HepG2 (cell line): ENCODE measurements at regions not wholly inside any gene's neighbourhood (a gene's known extent, or its start where the extent isn't known, plus 50 kb on each side); places are given as distances from the start of the nearest gene placed in this dataset.
A peak's percentile ranks its signal among the peaks of the same experiment; 100 is the strongest.

Source experiments
- CREM ChIP-seq, 2 experiments: sonication (generic) in 1 of 2; formaldehyde crosslinking in 1 of 2; IDR thresholded peaks; 2 replicates each; pipeline versions ENCODE4 v1.4.0 to v1.6.1; 2016 to 2020; ENCODE audit warnings: antibody characterized with exemption in 1 of 2, mild to moderate bottlenecking in 1 of 2, missing genetic modification reagents in 1 of 2
- DPF2 ChIP-seq: sonication (generic); formaldehyde crosslinking; IDR thresholded peaks from 2 replicates; pipeline ENCODE4 v1.4.0; 2020; ENCODE audit warnings: mild to moderate bottlenecking, low read depth, missing genetic modification reagents, borderline replicate concordance
- ELF3 ChIP-seq: IDR thresholded peaks from 2 replicates; pipeline ENCODE4 v1.6.1; 2016; ENCODE audit warnings: missing genetic modification reagents, missing compliant biosample characterization
- HOXA5 ChIP-seq: sonication (generic); formaldehyde crosslinking; IDR thresholded peaks from 2 replicates; pipeline ENCODE4 v1.4.0; 2020; ENCODE audit warnings: missing genetic modification reagents
- MED13 ChIP-seq: sonication (generic); formaldehyde crosslinking; IDR thresholded peaks from 2 replicates; pipeline ENCODE4 v1.5.0; 2020; ENCODE audit warnings: missing genetic modification reagents
- MIXL1 ChIP-seq: IDR thresholded peaks from 2 replicates; pipeline ENCODE4 v1.6.1; 2016
- NFATC3 ChIP-seq: sonication (generic); formaldehyde crosslinking; IDR thresholded peaks from 2 replicates; pipeline ENCODE4 v1.5.1; 2020; ENCODE audit warnings: mild to moderate bottlenecking, missing genetic modification reagents
- NFE2 ChIP-seq: sonication (generic); formaldehyde crosslinking; IDR thresholded peaks from 2 replicates; pipeline ENCODE4 v1.4.0; 2020; ENCODE audit warnings: missing genetic modification reagents
- REPIN1 ChIP-seq: sonication (generic); formaldehyde crosslinking; IDR thresholded peaks from 2 replicates; pipeline ENCODE4 v1.8.0; 2022; ENCODE audit warnings: missing genetic modification reagents, low read depth, mild to moderate bottlenecking, borderline replicate concordance
- RFX5 ChIP-seq: IDR thresholded peaks from 2 replicates; pipeline ENCODE4 v1.6.1; 2011; ENCODE audit warnings: low read depth, low read length, improper control_type of control experiment
- SRSF1 ChIP-seq: fragments of 200-400 bp; formaldehyde crosslinking; optimal IDR thresholded peaks from 2 replicates; pipeline ENCODE3; 2017; ENCODE audit warnings: mild to moderate bottlenecking, low read depth, low read length, moderate library complexity
- ZNF138 ChIP-seq: sonication (generic); formaldehyde crosslinking; IDR thresholded peaks from 2 replicates; pipeline ENCODE4 v1.5.0; 2020; ENCODE audit warnings: mild to moderate bottlenecking, low read depth, missing genetic modification reagents
- ZNF644 ChIP-seq: IDR thresholded peaks from 2 replicates; pipeline ENCODE4 v1.6.1; 2016; ENCODE audit warnings: low read depth
- ZNF720 ChIP-seq: sonication (generic); formaldehyde crosslinking; IDR thresholded peaks from 2 replicates; pipeline ENCODE4 v1.4.0; 2020; ENCODE audit warnings: missing genetic modification reagents
- ZNF75D ChIP-seq: sonication (generic); formaldehyde crosslinking; IDR thresholded peaks from 2 replicates; pipeline ENCODE4 v1.8.1; 2023; ENCODE audit warnings: missing genetic modification reagents, mild to moderate bottlenecking, borderline replicate concordance
- ZNF839 ChIP-seq: sonication (generic); formaldehyde crosslinking; IDR thresholded peaks from 2 replicates; pipeline ENCODE4 v1.4.0; 2020; ENCODE audit warnings: missing genetic modification reagents, mild to moderate bottlenecking, borderline replicate concordance
- TF ChIP-seq, protein P1 (sequence below): sonication (generic); formaldehyde crosslinking; IDR thresholded peaks from 2 replicates; pipeline ENCODE4 v1.5.1; 2020; ENCODE audit warnings: missing genetic modification reagents, mild to moderate bottlenecking, borderline replicate concordance
- TF ChIP-seq, protein P2 (sequence below): sonication (generic); formaldehyde crosslinking; IDR thresholded peaks from 2 replicates; pipeline ENCODE4 v1.5.1; 2020; ENCODE audit warnings: missing genetic modification reagents, mild to moderate bottlenecking, borderline replicate concordance
- TF ChIP-seq, protein P3 (sequence below): IDR thresholded peaks from 2 replicates; pipeline ENCODE4 v1.6.1; 2016
- TF ChIP-seq, protein P4 (sequence below): sonication (generic); formaldehyde crosslinking; IDR thresholded peaks from 2 replicates; pipeline ENCODE4 v1.4.0; 2020; ENCODE audit warnings: mild to moderate bottlenecking, missing genetic modification reagents
- TF ChIP-seq, protein P5 (sequence below): sonication (generic); formaldehyde crosslinking; IDR thresholded peaks from 2 replicates; pipeline ENCODE4 v1.5.0; 2020; ENCODE audit warnings: mild to moderate bottlenecking, missing genetic modification reagents
- TF ChIP-seq, protein P6 (sequence below): sonication (generic); formaldehyde crosslinking; IDR thresholded peaks from 2 replicates; pipeline ENCODE4 v1.5.0; 2020; ENCODE audit warnings: missing genetic modification reagents, mild to moderate bottlenecking, borderline replicate concordance

DNA sequence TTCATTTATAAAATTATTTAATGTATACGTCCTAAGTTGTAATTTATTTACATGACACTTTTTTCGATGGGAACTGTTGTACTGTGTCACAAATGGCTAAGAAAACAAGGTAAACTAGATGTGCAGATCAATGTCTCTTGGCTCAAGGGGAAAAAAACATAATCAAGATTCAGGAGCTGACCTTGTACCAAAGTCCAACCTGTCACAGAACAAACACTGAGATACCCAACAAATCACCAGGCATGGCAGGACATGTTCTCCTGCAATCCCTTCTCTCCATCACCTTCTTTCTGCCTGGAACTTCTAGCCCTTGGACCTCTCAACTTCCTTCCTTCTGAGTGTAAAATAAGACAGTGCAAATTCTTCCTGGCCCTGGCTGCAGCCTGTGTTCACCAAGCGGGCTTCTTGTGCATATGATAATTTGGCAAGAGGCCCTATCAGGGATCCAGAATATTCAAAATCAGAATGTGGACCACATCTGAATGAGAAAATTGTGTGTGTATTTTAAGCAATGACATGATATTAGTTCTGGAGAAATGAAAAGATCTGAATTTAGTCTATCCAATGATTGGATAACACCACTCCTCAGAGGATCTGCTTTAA, 445.9 kb downstream of the ZNF536 start (continued):
- TF ChIP-seq ELF3 (no peak), MIXL1 (CRISPR knock-in tag) (peak; percentile 84), MED13 (CRISPR knock-in tag) (no peak), ZNF839 (no peak), ZNF644 (CRISPR knock-in tag) (peak; percentile 70), SRSF1 (no peak), ZNF720 (CRISPR knock-in tag) (no peak), DPF2 (CRISPR knock-in tag) (0 out of 2 replicates have a peak, but pooled peaks have one; percentile 28), CREM (IDR thresholded peaks at IDR 0.05) (peak; percentile 39; the same call in 1 of the 2 replicates), CREM (CRISPR knock-in tag; IDR thresholded peaks at IDR 0.05) (no peak), ZNF75D (no peak), RFX5 (no peak), NFE2 (CRISPR knock-in tag) (no peak), ZNF138 (CRISPR knock-in tag) (no peak), REPIN1 (no peak), HOXA5 (0 out of 2 replicates have a peak, but pooled peaks have one; percentile 33), NFATC3 (no peak)
- TF ChIP-seq, protein P1, sequence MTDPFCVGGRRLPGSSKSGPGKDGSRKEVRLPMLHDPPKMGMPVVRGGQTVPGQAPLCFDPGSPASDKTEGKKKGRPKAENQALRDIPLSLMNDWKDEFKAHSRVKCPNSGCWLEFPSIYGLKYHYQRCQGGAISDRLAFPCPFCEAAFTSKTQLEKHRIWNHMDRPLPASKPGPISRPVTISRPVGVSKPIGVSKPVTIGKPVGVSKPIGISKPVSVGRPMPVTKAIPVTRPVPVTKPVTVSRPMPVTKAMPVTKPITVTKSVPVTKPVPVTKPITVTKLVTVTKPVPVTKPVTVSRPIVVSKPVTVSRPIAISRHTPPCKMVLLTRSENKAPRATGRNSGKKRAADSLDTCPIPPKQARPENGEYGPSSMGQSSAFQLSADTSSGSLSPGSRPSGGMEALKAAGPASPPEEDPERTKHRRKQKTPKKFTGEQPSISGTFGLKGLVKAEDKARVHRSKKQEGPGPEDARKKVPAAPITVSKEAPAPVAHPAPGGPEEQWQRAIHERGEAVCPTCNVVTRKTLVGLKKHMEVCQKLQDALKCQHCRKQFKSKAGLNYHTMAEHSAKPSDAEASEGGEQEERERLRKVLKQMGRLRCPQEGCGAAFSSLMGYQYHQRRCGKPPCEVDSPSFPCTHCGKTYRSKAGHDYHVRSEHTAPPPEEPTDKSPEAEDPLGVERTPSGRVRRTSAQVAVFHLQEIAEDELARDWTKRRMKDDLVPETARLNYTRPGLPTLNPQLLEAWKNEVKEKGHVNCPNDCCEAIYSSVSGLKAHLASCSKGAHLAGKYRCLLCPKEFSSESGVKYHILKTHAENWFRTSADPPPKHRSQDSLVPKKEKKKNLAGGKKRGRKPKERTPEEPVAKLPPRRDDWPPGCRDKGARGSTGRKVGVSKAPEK (CRISPR knock-in tag), result no peak
- TF ChIP-seq, protein P2, sequence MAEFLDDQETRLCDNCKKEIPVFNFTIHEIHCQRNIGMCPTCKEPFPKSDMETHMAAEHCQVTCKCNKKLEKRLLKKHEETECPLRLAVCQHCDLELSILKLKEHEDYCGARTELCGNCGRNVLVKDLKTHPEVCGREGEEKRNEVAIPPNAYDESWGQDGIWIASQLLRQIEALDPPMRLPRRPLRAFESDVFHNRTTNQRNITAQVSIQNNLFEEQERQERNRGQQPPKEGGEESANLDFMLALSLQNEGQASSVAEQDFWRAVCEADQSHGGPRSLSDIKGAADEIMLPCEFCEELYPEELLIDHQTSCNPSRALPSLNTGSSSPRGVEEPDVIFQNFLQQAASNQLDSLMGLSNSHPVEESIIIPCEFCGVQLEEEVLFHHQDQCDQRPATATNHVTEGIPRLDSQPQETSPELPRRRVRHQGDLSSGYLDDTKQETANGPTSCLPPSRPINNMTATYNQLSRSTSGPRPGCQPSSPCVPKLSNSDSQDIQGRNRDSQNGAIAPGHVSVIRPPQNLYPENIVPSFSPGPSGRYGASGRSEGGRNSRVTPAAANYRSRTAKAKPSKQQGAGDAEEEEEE, result no peak
- TF ChIP-seq, protein P3, sequence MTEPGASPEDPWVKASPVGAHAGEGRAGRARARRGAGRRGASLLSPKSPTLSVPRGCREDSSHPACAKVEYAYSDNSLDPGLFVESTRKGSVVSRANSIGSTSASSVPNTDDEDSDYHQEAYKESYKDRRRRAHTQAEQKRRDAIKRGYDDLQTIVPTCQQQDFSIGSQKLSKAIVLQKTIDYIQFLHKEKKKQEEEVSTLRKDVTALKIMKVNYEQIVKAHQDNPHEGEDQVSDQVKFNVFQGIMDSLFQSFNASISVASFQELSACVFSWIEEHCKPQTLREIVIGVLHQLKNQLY (CRISPR knock-in tag), result no peak
- TF ChIP-seq, protein P4, sequence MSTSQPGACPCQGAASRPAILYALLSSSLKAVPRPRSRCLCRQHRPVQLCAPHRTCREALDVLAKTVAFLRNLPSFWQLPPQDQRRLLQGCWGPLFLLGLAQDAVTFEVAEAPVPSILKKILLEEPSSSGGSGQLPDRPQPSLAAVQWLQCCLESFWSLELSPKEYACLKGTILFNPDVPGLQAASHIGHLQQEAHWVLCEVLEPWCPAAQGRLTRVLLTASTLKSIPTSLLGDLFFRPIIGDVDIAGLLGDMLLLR (CRISPR knock-in tag), result no peak
- TF ChIP-seq, protein P5, sequence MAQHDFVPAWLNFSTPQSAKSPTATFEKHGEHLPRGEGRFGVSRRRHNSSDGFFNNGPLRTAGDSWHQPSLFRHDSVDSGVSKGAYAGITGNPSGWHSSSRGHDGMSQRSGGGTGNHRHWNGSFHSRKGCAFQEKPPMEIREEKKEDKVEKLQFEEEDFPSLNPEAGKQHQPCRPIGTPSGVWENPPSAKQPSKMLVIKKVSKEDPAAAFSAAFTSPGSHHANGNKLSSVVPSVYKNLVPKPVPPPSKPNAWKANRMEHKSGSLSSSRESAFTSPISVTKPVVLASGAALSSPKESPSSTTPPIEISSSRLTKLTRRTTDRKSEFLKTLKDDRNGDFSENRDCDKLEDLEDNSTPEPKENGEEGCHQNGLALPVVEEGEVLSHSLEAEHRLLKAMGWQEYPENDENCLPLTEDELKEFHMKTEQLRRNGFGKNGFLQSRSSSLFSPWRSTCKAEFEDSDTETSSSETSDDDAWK, result no peak
- TF ChIP-seq, protein P6, sequence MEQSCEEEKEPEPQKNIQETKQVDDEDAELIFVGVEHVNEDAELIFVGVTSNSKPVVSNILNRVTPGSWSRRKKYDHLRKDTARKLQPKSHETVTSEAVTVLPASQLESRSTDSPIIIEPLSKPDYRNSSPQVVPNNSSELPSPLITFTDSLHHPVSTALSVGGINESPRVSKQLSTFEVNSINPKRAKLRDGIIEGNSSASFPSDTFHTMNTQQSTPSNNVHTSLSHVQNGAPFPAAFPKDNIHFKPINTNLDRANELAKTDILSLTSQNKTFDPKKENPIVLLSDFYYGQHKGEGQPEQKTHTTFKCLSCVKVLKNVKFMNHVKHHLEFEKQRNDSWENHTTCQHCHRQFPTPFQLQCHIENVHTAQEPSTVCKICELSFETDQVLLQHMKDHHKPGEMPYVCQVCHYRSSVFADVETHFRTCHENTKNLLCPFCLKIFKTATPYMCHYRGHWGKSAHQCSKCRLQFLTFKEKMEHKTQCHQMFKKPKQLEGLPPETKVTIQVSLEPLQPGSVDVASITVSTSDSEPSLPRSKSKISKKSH (CRISPR knock-in tag), result no peak
